ENCODE measurements at regions not wholly inside any gene's neighbourhood (a gene's known extent, or its start where the extent isn't known, plus 50 kb on each side); places are given as distances from the start of the nearest gene placed in this dataset.

- Mint-ChIP-seq H3K9me3 (ENCODE audit: unreplicated experiment) (no peaks in the 10 kb centered on the region), H3K27ac (ENCODE audit: unreplicated experiment) (no peak overlapping the region), H3K36me3 (ENCODE audit: unreplicated experiment) (no peaks in the 10 kb centered on the region), H3K4me1 (ENCODE audit: unreplicated experiment) (peaks cover 38% of the 10 kb centered on the region), H3K4me3 (ENCODE audit: unreplicated experiment) (no peak overlapping the region), H3K27me3 (ENCODE audit: unreplicated experiment) (peaks cover 6% of the 10 kb centered on the region)
- no peak for TF ChIP-seq CTCF (IDR thresholded peaks at IDR 0.05)
- no peak for DNase-seq (ENCODE audit: extremely low spot score, unreplicated experiment)
Measured at GRCh38 chr7:54901840-54902239, 117.0 kb upstream of the EGFR start.

GRCh38 chr7:54904130-54904529 lies 114.7 kb upstream of the EGFR start:
- Mint-ChIP-seq H3K27me3 (ENCODE audit: unreplicated experiment) (no peaks in the 10 kb centered on the region), H3K4me1 (ENCODE audit: unreplicated experiment) (peaks cover 48% of the 10 kb centered on the region), H3K36me3 (ENCODE audit: unreplicated experiment) (no peaks in the 10 kb centered on the region), H3K27ac (ENCODE audit: unreplicated experiment) (peak overlapping the region; percentile 89), H3K9me3 (ENCODE audit: unreplicated experiment) (no peaks in the 10 kb centered on the region), H3K4me3 (ENCODE audit: unreplicated experiment) (peak overlapping the region; percentile 4)
- no peak for DNase-seq (ENCODE audit: extremely low spot score, unreplicated experiment)
- TF ChIP-seq CTCF (IDR thresholded peaks at IDR 0.05): no peak

- no peak overlapping the region for H3K4me3 Mint-ChIP-seq (ENCODE audit: unreplicated experiment)
- H3K9me3 Mint-ChIP-seq (ENCODE audit: unreplicated experiment): peaks cover 2% of the 10 kb centered on the region
- TF ChIP-seq CTCF (IDR thresholded peaks at IDR 0.05): no peak
- peak overlapping the region; percentile 62 for H3K27ac Mint-ChIP-seq (ENCODE audit: unreplicated experiment)
- DNase-seq (ENCODE audit: extremely low spot score, unreplicated experiment): no peak
- H3K27me3 Mint-ChIP-seq (ENCODE audit: unreplicated experiment): no peaks in the 10 kb centered on the region
- H3K4me1 Mint-ChIP-seq (ENCODE audit: unreplicated experiment): peaks cover 51% of the 10 kb centered on the region
- peaks cover 4% of the 10 kb centered on the region for H3K36me3 Mint-ChIP-seq (ENCODE audit: unreplicated experiment)
Measured at GRCh38 chr7:54904986-54905385, 113.8 kb upstream of the EGFR start.

- Mint-ChIP-seq H3K36me3 (ENCODE audit: unreplicated experiment) (peaks cover 4% of the 10 kb centered on the region), H3K9me3 (ENCODE audit: unreplicated experiment) (peaks cover 4% of the 10 kb centered on the region), H3K27ac (ENCODE audit: unreplicated experiment) (no peak overlapping the region), H3K27me3 (ENCODE audit: unreplicated experiment) (no peaks in the 10 kb centered on the region), H3K4me1 (ENCODE audit: unreplicated experiment) (peaks cover 51% of the 10 kb centered on the region), H3K4me3 (ENCODE audit: unreplicated experiment) (no peak overlapping the region)
- TF ChIP-seq CTCF (IDR thresholded peaks at IDR 0.05): no peak
- DNase-seq (ENCODE audit: extremely low spot score, unreplicated experiment): no peak
Measured at GRCh38 chr7:54906963-54907362, 111.9 kb upstream of the EGFR start.

- H3K36me3 Mint-ChIP-seq (ENCODE audit: unreplicated experiment): peaks cover 4% of the 10 kb centered on the region
- no peak for DNase-seq (ENCODE audit: extremely low spot score, unreplicated experiment)
- H3K4me1 Mint-ChIP-seq (ENCODE audit: unreplicated experiment): peaks cover 51% of the 10 kb centered on the region
- H3K9me3 Mint-ChIP-seq (ENCODE audit: unreplicated experiment): peaks cover 4% of the 10 kb centered on the region
- H3K4me3 Mint-ChIP-seq (ENCODE audit: unreplicated experiment): no peak overlapping the region
- peak overlapping the region; percentile 0 for H3K27ac Mint-ChIP-seq (ENCODE audit: unreplicated experiment)
- H3K27me3 Mint-ChIP-seq (ENCODE audit: unreplicated experiment): no peaks in the 10 kb centered on the region
- no peak for TF ChIP-seq CTCF (IDR thresholded peaks at IDR 0.05)
Measured at GRCh38 chr7:54907981-54908380, 110.8 kb upstream of the EGFR start.

All from osteocyte (in vitro differentiated cells).